DMS 273 (cell line): ENCODE measurements at regions not wholly inside any gene's neighbourhood (a gene's known extent, or its start where the extent isn't known, plus 50 kb on each side); places are given as distances from the start of the nearest gene placed in this dataset.
"Not testable (repeated sequence)": the region's sequence is repeated elsewhere in the genome, so short reads cannot be mapped to it uniquely, and the experiment has no call there.

Experiments used
- DNase-seq: peaks from one replicate; lab custom pipeline; 2025; ENCODE audit not compliant: unreplicated experiment; lab: John Stamatoyannopoulos, UW

DNA sequence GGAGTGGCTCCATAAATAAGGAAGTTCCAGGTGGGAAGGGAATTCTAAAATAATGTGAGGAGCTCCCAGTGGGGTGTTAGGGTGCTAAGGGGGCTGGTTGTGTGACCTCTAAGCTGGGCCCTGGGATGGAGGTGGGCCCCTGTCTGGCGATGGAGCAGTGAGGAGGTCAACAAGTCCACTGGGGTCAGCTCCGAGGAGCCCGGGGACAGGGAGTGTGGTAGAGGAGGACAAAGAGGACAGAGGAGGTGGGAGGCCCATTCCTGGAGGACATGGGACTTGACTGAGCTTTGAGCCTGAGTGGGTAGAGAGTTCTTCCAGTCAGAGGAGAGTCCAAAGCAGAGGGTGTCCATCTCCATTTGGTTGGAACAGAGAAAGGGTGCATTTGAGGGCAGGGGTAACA lies 390.2 kb downstream of the TSHZ3 start:
- no peak for DNase-seq

- no peak for DNase-seq
Measured at GRCh38 chr19:30955112-30956104, 393.8 kb downstream of the TSHZ3 start.

GRCh38 chr19:30944276-30944932 lies 404.8 kb downstream of the TSHZ3 start:
- not testable (repeated sequence) for DNase-seq

DNA sequence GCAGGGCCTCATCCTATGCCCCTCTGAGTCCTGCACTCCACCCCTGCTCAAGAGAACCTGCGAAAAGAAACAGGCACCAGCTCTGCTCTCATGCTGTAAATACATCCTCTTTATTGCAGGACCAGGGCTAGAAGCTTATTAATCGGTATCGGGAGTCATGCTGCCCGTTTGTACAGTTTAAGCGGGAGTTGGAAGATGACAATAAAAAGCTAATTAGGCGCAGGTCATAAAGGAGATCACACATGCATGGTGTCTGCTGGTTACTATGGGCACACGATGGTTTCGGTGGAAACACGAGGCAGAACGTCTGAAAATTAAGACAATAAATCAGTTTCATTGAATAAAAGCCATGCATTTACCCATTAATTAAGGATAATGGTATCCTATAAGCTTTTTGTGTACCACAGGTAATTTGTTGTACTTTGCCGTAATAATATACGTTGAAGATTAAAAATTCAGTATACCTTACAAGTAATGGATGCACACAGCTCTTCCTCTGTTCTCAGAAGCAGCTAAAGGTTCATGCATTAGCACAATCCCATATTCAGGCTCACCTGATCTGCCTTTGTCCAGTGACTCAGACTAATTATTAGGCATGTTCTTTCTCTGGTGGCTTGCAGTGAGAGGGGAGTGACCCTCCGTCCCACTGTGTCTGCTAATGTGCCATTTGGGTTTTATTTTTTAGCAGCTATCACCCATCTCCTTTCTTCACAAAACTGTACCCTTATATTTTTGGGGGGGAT lies 406.0 kb downstream of the TSHZ3 start:
- no peak for DNase-seq

GRCh38 chr19:30942636-30943035 lies 406.6 kb downstream of the TSHZ3 start:
- no peak for DNase-seq

- DNase-seq: no peak
Measured at GRCh38 chr19:30941591-30941990, 407.6 kb downstream of the TSHZ3 start.

DNA sequence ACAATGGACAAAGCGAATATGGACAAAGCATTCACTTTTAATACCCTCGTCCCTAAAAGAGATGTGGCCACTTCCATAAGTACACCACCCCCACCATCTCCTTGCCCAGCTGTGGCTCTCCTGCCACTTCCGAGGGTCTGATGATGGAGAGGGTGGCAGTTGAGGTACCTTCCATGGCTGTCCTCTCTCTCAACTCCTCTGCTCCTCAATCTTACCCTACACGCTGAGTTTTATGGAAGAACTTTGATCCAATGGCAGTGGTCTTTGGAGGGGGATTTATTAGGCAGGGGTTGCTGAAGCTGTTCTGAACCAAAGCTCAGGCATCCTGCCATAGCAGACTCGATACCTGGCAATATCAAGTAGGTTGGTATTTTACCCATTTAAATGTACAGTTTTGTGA lies 413.0 kb downstream of the TSHZ3 start:
- no peak for DNase-seq

DNA sequence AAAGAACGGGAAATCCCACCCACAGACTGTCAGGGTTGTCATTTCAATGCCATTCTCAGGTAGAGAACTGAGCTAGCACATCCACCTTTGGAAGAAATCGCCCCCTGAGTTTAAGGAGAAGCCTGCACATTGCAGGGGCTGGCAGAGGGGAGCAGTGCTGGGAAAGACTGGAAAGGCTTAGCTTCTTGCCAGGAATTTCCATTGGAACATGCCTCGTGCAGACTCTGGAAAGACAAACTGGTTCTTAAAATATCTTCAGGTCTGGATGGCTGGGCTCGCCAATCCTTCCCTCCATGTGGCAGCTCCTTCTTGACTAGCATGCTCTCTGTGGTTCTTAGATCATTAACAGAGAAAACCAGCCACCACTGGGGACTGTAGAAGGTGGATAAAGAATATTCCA lies 414.1 kb downstream of the TSHZ3 start:
- no peak for DNase-seq

DNA sequence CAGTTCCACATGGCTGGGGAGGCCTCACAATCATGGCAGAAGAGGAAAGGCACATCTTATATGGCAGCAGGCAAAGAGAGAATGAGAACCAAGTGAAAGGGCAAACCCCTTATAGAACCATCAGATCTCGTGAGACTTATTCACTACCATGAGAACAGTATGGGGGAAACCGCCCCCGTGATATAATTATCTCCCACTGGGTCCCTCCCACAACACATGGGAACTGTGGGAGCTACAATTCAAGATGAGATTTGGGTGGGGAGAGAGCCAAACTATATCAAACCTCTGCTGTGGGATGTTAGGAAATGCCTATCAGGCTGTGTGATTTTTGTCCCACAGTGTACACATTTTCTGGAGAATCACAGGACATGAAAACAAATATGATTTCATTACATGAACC lies 415.8 kb downstream of the TSHZ3 start:
- DNase-seq: not testable (repeated sequence)

GRCh38 chr19:30932854-30933253 lies 416.4 kb downstream of the TSHZ3 start:
- no peak for DNase-seq

DNA sequence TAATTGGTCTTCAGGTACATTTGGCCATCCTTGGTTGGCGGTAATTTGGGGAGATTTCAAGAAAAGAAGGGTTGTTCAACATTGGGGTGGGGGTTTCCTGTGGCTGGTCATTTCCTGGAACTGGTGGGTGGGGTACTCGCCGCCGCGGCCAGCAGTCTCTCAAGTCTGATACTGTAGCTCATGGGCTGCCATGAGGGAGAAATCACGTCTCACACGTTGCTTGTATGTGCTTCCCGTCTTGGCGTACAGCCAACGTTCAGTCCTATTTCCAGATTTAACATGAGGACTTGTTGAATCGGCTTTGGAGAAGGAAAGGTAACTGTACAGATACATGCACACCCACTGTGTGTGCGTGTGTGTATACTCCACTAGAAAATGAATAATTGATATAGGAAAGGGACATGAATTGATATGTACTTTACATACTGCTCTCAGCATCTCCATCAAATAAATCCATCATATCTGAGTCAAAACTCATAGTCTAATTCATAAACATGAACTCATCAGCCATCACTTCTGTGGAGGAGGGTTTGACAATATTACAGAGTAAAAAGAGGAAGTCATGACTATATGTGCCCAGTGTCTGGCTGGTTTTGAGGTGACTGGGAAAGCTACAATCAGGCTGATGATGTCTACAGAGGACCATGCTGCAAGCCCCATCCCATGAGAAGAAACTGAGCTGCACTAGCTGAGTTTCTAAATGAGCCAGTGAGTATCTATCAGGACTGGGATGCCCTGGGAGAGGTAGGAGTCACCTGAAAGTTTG lies 418.1 kb downstream of the TSHZ3 start:
- DNase-seq: no peak

- no peak for DNase-seq
Measured at GRCh38 chr19:30927705-30928104, 421.5 kb downstream of the TSHZ3 start.

GRCh38 chr19:30924670-30925069 lies 424.6 kb downstream of the TSHZ3 start:
- DNase-seq: no peak

DNA sequence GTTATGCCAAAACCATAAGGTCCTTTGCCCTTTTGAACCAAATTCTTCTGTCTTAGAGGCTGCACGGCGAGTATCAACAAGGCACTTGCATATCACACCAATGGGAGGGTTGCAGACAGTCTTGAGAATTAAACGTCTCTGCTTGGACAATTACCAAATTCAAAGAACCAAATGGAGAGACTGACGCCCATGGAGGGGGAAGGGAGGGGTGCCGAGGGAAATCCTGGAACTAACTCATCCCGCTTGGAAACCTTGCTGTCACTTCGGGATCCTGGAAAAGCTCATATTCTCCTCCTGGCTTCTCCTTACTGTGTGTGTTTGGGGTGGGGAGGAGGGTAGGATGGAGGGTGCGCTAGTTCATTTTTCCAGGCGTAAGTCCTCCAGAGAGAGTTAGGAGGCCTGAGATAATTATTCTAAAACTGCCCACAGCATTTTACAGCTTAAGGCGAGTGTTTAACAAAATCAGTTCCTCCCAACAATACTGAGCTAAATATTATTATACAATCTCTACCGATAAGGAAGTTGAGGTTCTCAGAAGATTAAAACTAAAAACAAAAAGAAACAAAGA lies 425.1 kb downstream of the TSHZ3 start:
- DNase-seq: no peak

GRCh38 chr19:30923621-30924020 lies 425.6 kb downstream of the TSHZ3 start:
- no peak for DNase-seq

- DNase-seq: no peak
Measured at GRCh38 chr19:30923096-30923495, 426.1 kb downstream of the TSHZ3 start.

DNA sequence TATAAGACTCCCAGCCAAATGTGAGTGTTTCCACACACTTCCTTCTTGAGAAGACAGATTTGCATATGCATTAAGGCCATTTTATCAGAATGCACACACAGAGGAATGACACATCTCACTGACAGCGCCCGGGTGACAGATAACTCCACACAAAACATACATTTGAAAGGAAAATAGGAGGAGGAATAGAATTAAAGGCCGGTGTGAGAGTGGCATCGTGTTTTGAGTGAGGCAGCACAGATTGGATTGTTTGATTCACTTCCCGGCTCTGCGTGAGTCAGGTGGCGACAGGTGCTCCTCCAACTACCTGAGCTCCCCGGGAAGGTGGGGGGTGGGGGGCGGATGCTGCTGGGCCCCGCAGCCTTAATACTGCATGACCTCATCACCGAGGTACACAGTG lies 429.0 kb downstream of the TSHZ3 start:
- DNase-seq: no peak

- no peak for DNase-seq
Measured at GRCh38 chr19:30919737-30920136, 429.5 kb downstream of the TSHZ3 start.

DNA sequence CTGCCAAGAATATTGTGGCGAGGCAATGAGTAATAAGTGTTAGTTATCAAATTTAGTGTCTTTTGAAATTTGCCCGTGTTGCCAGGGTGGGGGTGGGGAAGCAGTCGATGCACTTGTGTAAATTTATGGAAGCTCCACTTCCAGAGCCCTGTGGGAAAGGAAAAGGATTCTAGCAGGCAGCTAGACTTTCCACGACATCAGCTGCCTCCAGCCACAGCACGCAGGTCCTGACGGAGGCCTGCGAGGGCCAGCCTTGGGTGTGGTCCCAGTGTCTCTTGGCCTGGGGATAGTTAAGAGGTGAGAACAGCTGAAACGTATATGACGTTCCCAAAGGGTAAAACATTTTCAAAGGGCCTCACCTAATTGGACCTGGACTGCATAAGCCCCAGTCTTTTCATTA lies 433.0 kb downstream of the TSHZ3 start:
- DNase-seq: no peak

- DNase-seq: no peak
Measured at GRCh38 chr19:30911491-30911890, 437.7 kb downstream of the TSHZ3 start.
